ENCODE measurements at regions not wholly inside any gene's neighbourhood (a gene's known extent, or its start where the extent isn't known, plus 50 kb on each side); places are given as distances from the start of the nearest gene placed in this dataset.
"Not testable (repeated sequence)": the region's sequence is repeated elsewhere in the genome, so short reads cannot be mapped to it uniquely, and the experiment has no call there.

GRCh38 chr13:69040898-69041297 lies 1066.7 kb upstream of the ATXN8OS start:
- ATAC-seq (no peak), DNase-seq (no peak)
- TF ChIP-seq CTCF (IDR thresholded peaks at IDR 0.05): no peak
- 77 to 79% methylated on average over 2 of the region's 2 CpGs for WGBS, 2 donors
- Histone ChIP-seq H3K27me3 (no peaks in the 10 kb centered on the region), H3K27ac (no peak overlapping the region), H3K9me3 (peaks cover 0 to 22% (median 0%) of the 10 kb centered on the region in 11 donors), H3K4me3 (no peak overlapping the region), H3K4me1 (no peaks in the 10 kb centered on the region), H3K36me3 (no peaks in the 10 kb centered on the region)
- intact Hi-C loops (cut with DNase I): no loop called here

- Histone ChIP-seq H3K4me1 (no peaks in the 10 kb centered on the region), H3K27ac (no peak overlapping the region), H3K9me3 (peaks cover 0 to 29% (median 0%) of the 10 kb centered on the region in 11 donors), H3K4me3 (no peak overlapping the region), H3K36me3 (no peaks in the 10 kb centered on the region), H3K27me3 (no peaks in the 10 kb centered on the region)
- no peak for ATAC-seq
- DNase-seq: no peak
- TF ChIP-seq CTCF (IDR thresholded peaks at IDR 0.05): no peak
- intact Hi-C loops (cut with DNase I): no loop called here
- 83 to 91% methylated on average over 3 of the region's 3 CpGs for WGBS, 2 donors
Observed at GRCh38 chr13:69035771-69036170, 1071.9 kb upstream of the ATXN8OS start.

- TF ChIP-seq CTCF (IDR thresholded peaks at IDR 0.05): no peak
- Histone ChIP-seq H3K36me3 (no peaks in the 10 kb centered on the region), H3K27ac (no peak overlapping the region), H3K4me3 (no peak overlapping the region), H3K27me3 (no peaks in the 10 kb centered on the region), H3K4me1 (no peaks in the 10 kb centered on the region), H3K9me3 (peaks cover 0 to 16% (median 0%) of the 10 kb centered on the region in 11 donors)
- intact Hi-C loops (cut with DNase I): no loop called here
- ATAC-seq: no peak
- no peak for DNase-seq
Observed at GRCh38 chr13:69028936-69029335, 1078.7 kb upstream of the ATXN8OS start.

GRCh38 chr13:69020120-69020519 lies 1087.5 kb upstream of the ATXN8OS start:
- no peak overlapping the region for H3K4me3 ChIP-seq
- peaks cover 0 to 21% (median 0%) of the 10 kb centered on the region in 11 donors for H3K9me3 ChIP-seq
- intact Hi-C loops (cut with DNase I): no loop called here
- no peaks in the 10 kb centered on the region for H3K27me3 ChIP-seq
- ATAC-seq (no peak), DNase-seq (no peak)
- H3K4me1 ChIP-seq: no peaks in the 10 kb centered on the region
- H3K27ac ChIP-seq: no peak overlapping the region
- no peaks in the 10 kb centered on the region for H3K36me3 ChIP-seq
- no peak for TF ChIP-seq CTCF (IDR thresholded peaks at IDR 0.05)

- H3K4me3 ChIP-seq; intact Hi-C loops (cut with DNase I); H3K4me1 ChIP-seq; H3K27me3 ChIP-seq; H3K27ac ChIP-seq; H3K36me3 ChIP-seq; ATAC-seq; DNase-seq: not testable (repeated sequence)
- 81 to 85% methylated on average over 9 of the region's 9 CpGs for WGBS, 2 donors
- peaks cover 0 to 21% (median 0%) of the 10 kb centered on the region in 11 donors for H3K9me3 ChIP-seq
Observed at GRCh38 chr13:69018173-69018572, 1089.5 kb upstream of the ATXN8OS start.

Measured in heart right ventricle (tissue), 16 donors.